MCF 10A (cell line): ENCODE measurements at regions not wholly inside any gene's neighbourhood (a gene's known extent, or its start where the extent isn't known, plus 50 kb on each side); places are given as distances from the start of the nearest gene placed in this dataset.
"Not testable (repeated sequence)": the region's sequence is repeated elsewhere in the genome, so short reads cannot be mapped to it uniquely, and the experiment has no call there.

ENCODE experiments used
- BruUV-seq: library from RNA; stranded (reverse); fragments of 400-500 nt; replicated peaks from 2 replicates; lab custom pipeline; 2021; lab: Mats Ljungman, UMichigan
- CTCF ChIA-PET: fragments of 300-600 bp; sonication (Branson Sonifier 250); formaldehyde crosslinking; extraction: SDS; loops from one replicate; lab custom pipeline; 2021; ENCODE audit warnings: antibody characterized with exemption, inconsistent platforms; lab: Yijun Ruan, JAX
- POLR2A ChIA-PET: fragments of 300-600, 350-650 bp; sonication (Branson Sonifier 250); formaldehyde crosslinking; extraction: SDS; loops from one replicate; lab custom pipeline; 2020; ENCODE audit warnings: antibody characterized with exemption, inconsistent platforms; lab: Yijun Ruan, JAX
- DNase-seq: peaks from one replicate; pipeline ENCODE4 v3.0.0-alpha.2; 2018; ENCODE audit not compliant: unreplicated experiment
- H3K27ac Mint-ChIP-seq: one replicate; pipeline ENCODE4 v1.8.0; 2022; ENCODE audit warnings: mild to moderate bottlenecking, low read depth, mixed read lengths; ENCODE audit not compliant: unreplicated experiment
- H3K27me3 Mint-ChIP-seq: one replicate; pipeline ENCODE4 v1.8.0; 2022; ENCODE audit warnings: mixed read lengths; ENCODE audit not compliant: insufficient read depth, unreplicated experiment
- H3K36me3 Mint-ChIP-seq: one replicate; pipeline ENCODE4 v1.8.0; 2022; ENCODE audit warnings: mild to moderate bottlenecking, moderate library complexity, mixed read lengths; ENCODE audit not compliant: insufficient read depth, unreplicated experiment
- H3K4me1 Mint-ChIP-seq: one replicate; pipeline ENCODE4 v1.8.0; 2022; ENCODE audit warnings: mixed read lengths; ENCODE audit not compliant: insufficient read depth, unreplicated experiment
- H3K4me3 Mint-ChIP-seq: one replicate; pipeline ENCODE4 v1.8.0; 2022; ENCODE audit warnings: mild to moderate bottlenecking, moderate library complexity, mixed read lengths; ENCODE audit not compliant: unreplicated experiment
- H3K9me3 Mint-ChIP-seq: one replicate; pipeline ENCODE4 v1.8.0; 2022; ENCODE audit warnings: mixed read lengths; ENCODE audit not compliant: unreplicated experiment
- intact Hi-C: fragments of 100-400 bp; cut with micrococcal nuclease; formaldehyde crosslinking; loops from 2 replicates; pipeline ENCODE4 v1.14.1; 2022
- TF ChIP-seq, protein P1 (sequence below): fragments of 200-600 bp; IDR thresholded peaks from one replicate; pipeline ENCODE4 v1.8.0; 2022; ENCODE audit warnings: antibody characterized with exemption, mild to moderate bottlenecking; ENCODE audit not compliant: unreplicated experiment

DNA sequence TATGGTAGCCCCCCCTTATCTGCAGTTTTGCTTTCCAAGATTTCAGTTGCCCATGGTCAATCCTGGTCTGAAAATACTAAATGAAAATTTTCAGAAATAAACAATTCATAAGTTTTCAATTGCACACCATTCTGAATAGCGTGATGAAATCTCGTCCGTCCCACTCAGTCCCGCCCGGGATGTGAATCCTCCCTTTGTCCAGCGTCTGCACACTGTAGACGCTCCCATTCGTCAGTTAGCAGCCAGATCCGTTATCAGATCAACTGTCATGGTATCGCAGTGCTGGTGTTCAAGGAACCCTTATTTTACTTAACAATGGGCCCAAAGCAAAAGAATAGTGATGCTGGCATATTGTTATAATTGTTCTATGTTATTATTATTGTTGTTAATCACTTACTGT is 98.6 kb downstream of the TMEM215 start:
- no TSS peak for BruUV-seq
- H3K27me3 Mint-ChIP-seq: no peaks in the 10 kb centered on the region
- H3K27ac Mint-ChIP-seq: no peak overlapping the region
- H3K36me3 Mint-ChIP-seq: peaks cover 4% of the 10 kb centered on the region
- TF ChIP-seq, protein P1, sequence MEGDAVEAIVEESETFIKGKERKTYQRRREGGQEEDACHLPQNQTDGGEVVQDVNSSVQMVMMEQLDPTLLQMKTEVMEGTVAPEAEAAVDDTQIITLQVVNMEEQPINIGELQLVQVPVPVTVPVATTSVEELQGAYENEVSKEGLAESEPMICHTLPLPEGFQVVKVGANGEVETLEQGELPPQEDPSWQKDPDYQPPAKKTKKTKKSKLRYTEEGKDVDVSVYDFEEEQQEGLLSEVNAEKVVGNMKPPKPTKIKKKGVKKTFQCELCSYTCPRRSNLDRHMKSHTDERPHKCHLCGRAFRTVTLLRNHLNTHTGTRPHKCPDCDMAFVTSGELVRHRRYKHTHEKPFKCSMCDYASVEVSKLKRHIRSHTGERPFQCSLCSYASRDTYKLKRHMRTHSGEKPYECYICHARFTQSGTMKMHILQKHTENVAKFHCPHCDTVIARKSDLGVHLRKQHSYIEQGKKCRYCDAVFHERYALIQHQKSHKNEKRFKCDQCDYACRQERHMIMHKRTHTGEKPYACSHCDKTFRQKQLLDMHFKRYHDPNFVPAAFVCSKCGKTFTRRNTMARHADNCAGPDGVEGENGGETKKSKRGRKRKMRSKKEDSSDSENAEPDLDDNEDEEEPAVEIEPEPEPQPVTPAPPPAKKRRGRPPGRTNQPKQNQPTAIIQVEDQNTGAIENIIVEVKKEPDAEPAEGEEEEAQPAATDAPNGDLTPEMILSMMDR: no peak
- H3K4me3 Mint-ChIP-seq: no peak overlapping the region
- no peak for DNase-seq
- H3K9me3 Mint-ChIP-seq: no peaks in the 10 kb centered on the region
- ChIA-PET CTCF (interaction anchor here (0.7 kb wide), 1 partner anchor 27 kb away, joined by 3 read pairs; no protein-coding TSS in a partner anchor), POLR2A (interaction anchor here (1.3 kb wide), 1 partner anchor 10 kb away, joined by 4 read pairs; no protein-coding TSS in a partner anchor)
- no peaks in the 10 kb centered on the region for H3K4me1 Mint-ChIP-seq
- intact Hi-C loops: no loop called here

DNA sequence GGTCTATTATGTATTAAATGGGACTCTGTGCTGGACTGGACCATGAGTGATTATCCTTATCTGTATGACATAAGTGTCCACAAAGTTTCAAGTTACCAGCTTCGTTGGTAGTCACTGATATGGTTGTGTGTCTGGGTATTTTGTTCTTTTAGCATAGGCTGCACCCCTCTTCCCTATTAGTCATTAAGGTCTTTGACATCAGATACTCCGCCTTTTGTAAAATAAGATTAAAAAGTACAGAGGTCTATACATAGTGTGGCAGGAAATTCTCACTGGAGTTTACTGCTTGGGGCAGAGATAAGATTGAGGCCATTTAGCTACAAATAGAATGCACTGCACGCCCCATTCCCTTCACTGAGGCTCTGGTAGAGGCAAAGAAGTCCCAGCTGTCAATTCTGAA is 99.4 kb downstream of the TMEM215 start:
- Mint-ChIP-seq H3K27me3 (no peaks in the 10 kb centered on the region), H3K36me3 (peaks cover 4% of the 10 kb centered on the region), H3K4me3 (no peak overlapping the region), H3K9me3 (no peaks in the 10 kb centered on the region), H3K4me1 (no peaks in the 10 kb centered on the region), H3K27ac (no peak overlapping the region)
- DNase-seq: no peak
- TF ChIP-seq, protein P1: no peak
- CTCF ChIA-PET: interaction anchor here (1.0 kb wide), 1 partner anchor 12 kb away, joined by 4 read pairs; no protein-coding TSS in a partner anchor
- intact Hi-C loops: no loop called here
- BruUV-seq: no TSS peak
- POLR2A ChIA-PET: no interaction called here

DNA sequence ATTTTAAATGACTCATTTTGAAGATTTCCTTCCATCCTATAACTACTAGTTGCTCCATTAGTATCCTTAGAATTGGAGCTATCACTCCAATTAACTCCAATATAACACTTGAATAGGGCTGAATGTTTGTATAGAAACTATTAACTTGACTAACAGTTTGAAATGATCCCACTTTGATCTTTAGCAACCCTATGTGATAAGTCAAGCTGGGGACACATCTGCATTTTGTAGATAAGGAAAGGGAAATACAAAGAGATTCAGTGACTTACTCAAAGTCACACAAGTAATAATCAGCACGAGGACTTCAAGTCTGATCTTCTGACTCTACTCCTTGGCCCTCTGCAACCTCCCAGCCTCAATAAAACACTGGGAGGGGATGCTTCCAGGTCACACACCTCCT is 101.1 kb downstream of the TMEM215 start:
- POLR2A ChIA-PET: no interaction called here
- Mint-ChIP-seq H3K27me3 (no peaks in the 10 kb centered on the region), H3K4me1 (no peaks in the 10 kb centered on the region), H3K9me3 (no peaks in the 10 kb centered on the region), H3K27ac (no peak overlapping the region), H3K36me3 (peaks cover 6% of the 10 kb centered on the region), H3K4me3 (no peak overlapping the region)
- intact Hi-C loops: no loop called here
- TF ChIP-seq, protein P1: no peak
- DNase-seq: no peak
- no TSS peak for BruUV-seq
- CTCF ChIA-PET: interaction anchor here (1.4 kb wide), 1 partner anchor 9 kb away, joined by 3 read pairs; no protein-coding TSS in a partner anchor

DNA sequence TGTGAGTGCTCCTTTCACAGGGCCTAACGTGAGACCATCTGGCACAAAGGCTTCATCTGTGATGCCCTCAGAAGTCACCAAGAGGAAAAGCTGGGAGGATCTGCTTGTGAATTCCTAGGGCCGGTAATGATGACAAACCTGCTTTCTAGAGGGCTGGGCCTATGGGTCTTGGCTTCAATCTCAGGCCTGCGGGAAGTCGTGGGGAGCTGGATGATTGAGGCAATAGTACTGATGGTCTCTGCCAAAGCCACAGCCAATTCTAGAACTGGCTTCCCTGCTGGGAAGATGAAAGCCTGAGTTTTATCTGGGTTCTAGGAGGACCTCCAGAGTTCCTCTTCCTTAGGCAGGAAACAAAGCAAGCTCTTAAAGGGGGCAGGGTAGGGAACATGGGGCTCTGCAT is 102.7 kb downstream of the TMEM215 start:
- BruUV-seq: no TSS peak
- H3K27ac Mint-ChIP-seq: no peak overlapping the region

DNA sequence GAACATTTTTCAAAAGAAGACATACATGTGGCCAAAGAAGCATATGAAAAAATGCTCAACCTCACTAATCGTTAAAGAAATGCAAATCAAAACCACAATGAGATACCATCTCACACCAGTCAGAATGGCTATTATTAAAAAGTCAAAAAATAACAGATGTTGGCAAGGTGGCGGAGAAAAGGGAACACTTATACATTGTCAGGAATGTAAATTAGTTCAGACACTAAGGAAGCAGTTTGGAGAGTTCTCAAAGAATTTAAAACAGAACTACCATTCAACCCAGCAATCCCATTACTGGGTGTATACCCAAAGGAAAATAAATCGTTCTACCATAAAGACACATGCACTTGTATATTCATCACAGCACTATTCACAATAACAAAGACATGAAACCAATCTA is 106.9 kb downstream of the APTX start:
- CTCF ChIA-PET: interaction anchor here (0.6 kb wide), 1 partner anchor 315 kb away, joined by 3 read pairs; no protein-coding TSS in a partner anchor
- H3K27me3 Mint-ChIP-seq, POLR2A ChIA-PET, H3K27ac Mint-ChIP-seq, BruUV-seq, H3K4me3 Mint-ChIP-seq, H3K4me1 Mint-ChIP-seq, H3K36me3 Mint-ChIP-seq, intact Hi-C loops, H3K9me3 Mint-ChIP-seq, DNase-seq: not testable (repeated sequence)

More for the DNA sequence above, 102.7 kb downstream of the TMEM215 start:
- no peak for DNase-seq
- Mint-ChIP-seq H3K36me3 (peaks cover 11% of the 10 kb centered on the region), H3K4me1 (no peaks in the 10 kb centered on the region), H3K9me3 (no peaks in the 10 kb centered on the region), H3K4me3 (no peak overlapping the region), H3K27me3 (no peaks in the 10 kb centered on the region)
- CTCF ChIA-PET: no interaction called here
- TF ChIP-seq, protein P1: no peak
- intact Hi-C loops: no loop called here
- POLR2A ChIA-PET: no interaction called here
